Spleen (tissue), 7 donors: ENCODE measurements at regions not wholly inside any gene's neighbourhood (a gene's known extent, or its start where the extent isn't known, plus 50 kb on each side); places are given as distances from the start of the nearest gene placed in this dataset.

ENCODE experiments used
- CTCF ChIP-seq, 11 experiments: fragments of 200-600 bp in 7 of 11; fragments of 450-650 bp in 4 of 11; sonication (generic) in 4 of 11; IDR thresholded peaks in 8 of 11; conservative IDR thresholded peaks in 3 of 11; 1 replicate in 7 of 11; 2 replicates in 4 of 11; pipeline versions ENCODE4 v1.4.0 to v1.8.0; 2016 to 2021; ENCODE audit warnings: antibody characterized with exemption in 11 of 11, inconsistent platforms in 4 of 11, mild to moderate bottlenecking in 1 of 11
- POLR2A ChIP-seq, 3 donors: fragments of 450-650 bp; IDR thresholded peaks; one replicate each; pipeline ENCODE4 v1.5.1; 2017; ENCODE audit warnings: antibody characterized with exemption in 3 of 3, mild to moderate bottlenecking in 1 of 3
- POLR2AphosphoS5 ChIP-seq, 3 donors: sonication (generic); formaldehyde crosslinking; IDR thresholded peaks; one replicate each; pipeline ENCODE4 v1.5.1; 2017; ENCODE audit warnings: antibody characterized with exemption in 3 of 3
- donor health status: DM: no; HTN: no; CAD: no; lungs with moderate emphysema.
- donor health status: DM: no; HTN: no; CAD: no.
- donor health status: DM: no; HTN: no; CAD: no.

- TF ChIP-seq POLR2A (IDR thresholded peaks at IDR 0.05), result no peak
- TF ChIP-seq CTCF (IDR thresholded peaks at IDR 0.05 in 8 of 11, conservative IDR thresholded peaks at IDR 0.05 in 3 of 11), result no peak
- no peak for TF ChIP-seq POLR2AphosphoS5 (IDR thresholded peaks at IDR 0.05)
Observed at GRCh38 chr18:1884623-1885022, 686.7 kb downstream of the METTL4 start.
